HEK293 (cell line): ENCODE measurements at regions not wholly inside any gene's neighbourhood (a gene's known extent, or its start where the extent isn't known, plus 50 kb on each side); places are given as distances from the start of the nearest gene placed in this dataset.

Source experiments
- CTCF ChIP-seq: fragments of 450-650 bp; formaldehyde crosslinking; IDR thresholded peaks from 2 replicates; pipeline ENCODE4 v1.5.1; 2016; ENCODE audit warnings: missing biosample characterization, missing genetic modification characterization
- MYNN ChIP-seq: fragments of 450-650 bp; formaldehyde crosslinking; IDR thresholded peaks from 2 replicates; pipeline ENCODE4 v1.5.1; 2016; ENCODE audit warnings: missing biosample characterization, missing genetic modification characterization, borderline replicate concordance
- SP2 ChIP-seq: fragments of 450-650 bp; formaldehyde crosslinking; IDR thresholded peaks from 2 replicates; pipeline ENCODE4 v1.5.1; 2016; ENCODE audit warnings: missing biosample characterization, missing genetic modification characterization
- ZNF280D ChIP-seq: fragments of 450-650 bp; formaldehyde crosslinking; IDR thresholded peaks from 2 replicates; pipeline ENCODE4 v1.5.1; 2016; ENCODE audit warnings: missing biosample characterization, missing genetic modification characterization
- ZNF302 ChIP-seq: fragments of 450-650 bp; formaldehyde crosslinking; IDR thresholded peaks from 2 replicates; pipeline ENCODE4 v1.5.1; 2016; ENCODE audit warnings: missing biosample characterization, missing genetic modification characterization, low read depth

DNA sequence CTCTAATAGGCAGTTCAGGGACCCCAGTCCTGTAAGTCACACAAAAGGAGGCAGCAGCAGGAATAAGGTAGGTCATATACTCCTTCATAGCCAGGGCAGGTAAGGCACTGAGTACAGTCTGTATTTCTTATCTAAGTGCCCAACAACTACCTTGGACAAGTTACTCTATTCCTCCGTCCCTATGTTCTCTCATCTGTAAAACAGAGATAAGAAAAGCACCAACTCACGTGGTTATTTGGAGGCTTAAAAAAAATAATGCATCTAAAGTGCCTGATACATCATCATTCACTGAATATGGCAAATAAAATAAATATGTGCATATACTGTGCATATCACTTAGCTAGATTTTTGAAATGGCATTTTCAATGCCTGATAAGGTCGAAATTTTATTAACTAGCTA lies 298.1 kb upstream of the CDYL start:
- TF ChIP-seq ZNF280D (tag by site-specific recombination): no peak
- TF ChIP-seq CTCF (tag by site-specific recombination): no peak
- TF ChIP-seq ZNF302: no peak
- TF ChIP-seq SP2: no peak
- no peak for TF ChIP-seq MYNN
